Dendritic cell treated with granulocyte-macrophage colony-stimulating factor and Interleukin-4, amounts not matched to agents 40 ng/mL and 50 ng/mL, for 4 days (primary cell): ENCODE measurements at regions not wholly inside any gene's neighbourhood (a gene's known extent, or its start where the extent isn't known, plus 50 kb on each side); places are given as distances from the start of the nearest gene placed in this dataset.

Experiments
- H3K27ac Mint-ChIP-seq: one replicate; pipeline ENCODE4 v1.8.0; 2022; ENCODE audit warnings: mild to moderate bottlenecking, mixed read lengths
- H3K27me3 Mint-ChIP-seq: one replicate; pipeline ENCODE4 v1.8.0; 2022; ENCODE audit warnings: mild to moderate bottlenecking, mixed read lengths
- H3K36me3 Mint-ChIP-seq: one replicate; pipeline ENCODE4 v1.8.0; 2022; ENCODE audit warnings: low read depth, mixed read lengths
- H3K4me1 Mint-ChIP-seq: one replicate; pipeline ENCODE4 v1.8.0; 2022; ENCODE audit warnings: low read depth, mixed read lengths
- H3K4me3 Mint-ChIP-seq: one replicate; pipeline ENCODE4 v1.8.0; 2022; ENCODE audit warnings: mild to moderate bottlenecking, moderate library complexity, mixed read lengths
- H3K9me3 Mint-ChIP-seq: one replicate; pipeline ENCODE4 v1.8.0; 2022; ENCODE audit warnings: mixed read lengths
- intact Hi-C: fragments of 100-400 bp; cut with micrococcal nuclease; formaldehyde crosslinking; loops from one replicate; pipeline ENCODE4 v1.15.0; 2022

DNA sequence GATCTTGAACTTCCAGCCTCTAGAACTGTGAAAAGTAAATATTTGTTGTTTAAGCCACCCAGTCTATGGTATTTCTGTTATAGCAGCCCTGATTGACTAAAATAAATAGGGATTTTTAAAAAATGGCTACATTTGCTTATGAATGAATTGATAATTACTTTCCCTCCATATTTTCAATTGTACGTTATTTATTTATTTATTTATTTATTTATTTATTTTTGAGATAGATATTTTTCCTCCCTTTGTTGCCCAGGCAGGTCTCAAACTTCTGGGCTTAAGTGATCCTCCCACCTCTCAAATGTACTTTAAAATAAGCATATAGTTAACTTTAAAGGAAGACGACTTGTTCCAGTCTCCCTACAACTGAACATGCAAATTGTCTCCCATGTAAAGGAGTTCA, 76.0 kb upstream of the HMGA2 start:
- H3K4me3 Mint-ChIP-seq: no peak overlapping the region

DNA sequence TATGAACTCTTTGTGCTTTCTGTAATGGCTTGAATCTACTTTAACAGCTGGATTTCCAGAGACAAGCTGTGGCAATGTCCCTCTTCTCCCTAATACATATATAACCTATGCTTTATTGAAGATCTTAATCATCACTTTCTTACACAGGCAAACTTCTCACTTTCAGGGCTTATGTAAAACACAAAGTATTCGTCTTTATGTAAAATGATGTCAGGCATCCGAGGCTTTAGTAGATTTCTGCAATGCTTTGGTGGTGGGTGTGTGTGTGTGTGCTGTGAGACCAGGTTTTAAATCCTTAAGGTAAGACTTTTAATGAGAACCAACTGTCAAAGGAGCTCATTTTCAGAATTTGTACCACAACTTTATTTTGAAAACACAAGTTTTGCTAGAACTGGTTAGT, 70.0 kb upstream of the HMGA2 start:
- H3K27me3 Mint-ChIP-seq: peaks cover 16% of the 10 kb centered on the region
- no peaks in the 10 kb centered on the region for H3K36me3 Mint-ChIP-seq
- H3K4me1 Mint-ChIP-seq: no peaks in the 10 kb centered on the region
- H3K27ac Mint-ChIP-seq: no peak overlapping the region
- intact Hi-C loops: no loop called here
- H3K4me3 Mint-ChIP-seq: no peak overlapping the region
- H3K9me3 Mint-ChIP-seq: no peaks in the 10 kb centered on the region

More for the DNA sequence above, 76.0 kb upstream of the HMGA2 start:
- Mint-ChIP-seq H3K27ac (no peak overlapping the region), H3K9me3 (no peaks in the 10 kb centered on the region), H3K36me3 (no peaks in the 10 kb centered on the region), H3K4me1 (no peaks in the 10 kb centered on the region), H3K27me3 (peaks cover 25% of the 10 kb centered on the region)
- intact Hi-C loops: no loop called here

DNA sequence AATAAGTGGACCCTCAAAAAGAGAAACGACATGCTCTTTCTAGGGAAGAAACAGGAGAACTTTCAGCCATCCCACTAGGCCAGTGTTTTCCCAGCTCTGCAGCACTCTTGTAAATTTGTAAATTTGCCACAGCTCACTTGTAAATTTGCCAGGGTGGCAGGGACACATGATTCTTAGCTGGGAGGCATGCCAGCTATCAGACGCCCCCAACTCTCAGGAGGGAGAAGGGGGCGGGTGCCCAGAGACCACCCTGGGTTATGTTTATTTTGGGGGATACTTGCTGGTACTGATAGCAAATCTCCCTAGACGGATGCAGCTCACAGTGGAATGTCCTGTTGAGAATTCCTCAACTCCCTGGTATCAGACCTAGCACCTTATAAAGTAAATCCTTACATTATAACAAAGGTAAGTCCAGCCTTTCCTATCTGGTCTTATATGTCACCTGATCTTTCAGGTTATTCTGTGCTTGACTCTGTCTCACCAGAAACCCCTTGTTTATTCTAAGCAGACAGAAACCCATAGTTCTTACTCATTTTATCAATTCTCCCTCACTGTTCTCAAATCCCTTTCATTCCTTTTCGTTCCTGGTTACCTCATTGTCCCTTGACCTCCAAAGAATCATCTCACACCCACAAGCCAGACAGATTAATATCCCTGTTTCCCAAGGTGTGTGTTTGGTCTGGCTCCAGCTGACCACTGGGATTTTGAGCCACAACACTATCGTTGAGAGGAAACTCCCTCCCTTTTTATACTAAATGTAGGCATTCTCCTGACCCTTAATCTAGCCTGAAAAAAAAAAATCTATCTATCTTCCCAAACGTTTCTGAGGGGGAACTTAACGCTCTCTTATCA, 69.3 kb upstream of the HMGA2 start:
- no peaks in the 10 kb centered on the region for H3K4me1 Mint-ChIP-seq
- intact Hi-C loops: no loop called here
- H3K4me3 Mint-ChIP-seq: no peak overlapping the region
- H3K27me3 Mint-ChIP-seq: peaks cover 12% of the 10 kb centered on the region
- H3K9me3 Mint-ChIP-seq: no peaks in the 10 kb centered on the region
- no peak overlapping the region for H3K27ac Mint-ChIP-seq
- H3K36me3 Mint-ChIP-seq: no peaks in the 10 kb centered on the region

DNA sequence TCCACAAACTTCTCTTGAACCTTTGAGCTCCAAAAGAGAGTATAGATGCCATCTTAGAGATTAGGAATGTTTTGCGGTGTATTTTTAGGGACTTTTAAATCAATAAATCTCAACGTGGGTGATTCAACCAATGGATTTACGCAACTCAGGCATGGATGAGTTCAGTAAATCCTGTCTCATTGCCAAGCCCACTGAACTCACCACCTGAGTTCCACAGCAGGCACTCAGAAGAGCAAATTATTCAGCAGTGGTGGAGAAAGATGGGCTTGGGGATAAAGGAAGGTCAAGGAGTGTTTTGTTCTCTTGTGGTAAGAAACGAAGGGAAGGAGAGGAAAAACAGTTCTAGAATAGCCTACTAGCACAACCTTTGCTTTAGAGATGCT, 68.7 kb upstream of the HMGA2 start:
- H3K27me3 Mint-ChIP-seq: peaks cover 12% of the 10 kb centered on the region
- intact Hi-C loops: no loop called here
- H3K4me3 Mint-ChIP-seq: no peak overlapping the region
- no peaks in the 10 kb centered on the region for H3K36me3 Mint-ChIP-seq
- no peaks in the 10 kb centered on the region for H3K4me1 Mint-ChIP-seq
- H3K9me3 Mint-ChIP-seq: no peaks in the 10 kb centered on the region
- H3K27ac Mint-ChIP-seq: no peak overlapping the region

DNA sequence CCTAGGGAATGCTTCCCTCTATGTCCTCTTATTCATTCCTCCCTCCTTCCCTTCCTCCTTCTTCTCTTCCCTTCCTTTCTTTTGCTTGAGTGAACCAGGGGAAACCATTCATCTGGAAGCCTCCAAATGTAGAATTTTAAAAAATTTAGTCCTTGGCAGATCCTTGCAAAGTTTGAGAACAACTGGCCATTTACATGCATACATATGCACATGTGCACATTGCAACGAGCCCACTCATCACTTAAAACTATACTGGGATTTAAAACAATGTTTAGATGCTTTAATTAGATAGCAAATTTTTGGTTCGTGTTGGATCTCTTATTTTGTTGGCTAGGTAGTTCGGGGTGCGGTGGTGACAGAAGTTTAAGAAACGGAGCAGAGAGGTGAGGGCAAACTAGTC, 68.0 kb upstream of the HMGA2 start:
- Mint-ChIP-seq H3K27me3 (peaks cover 12% of the 10 kb centered on the region), H3K27ac (no peak overlapping the region), H3K4me3 (no peak overlapping the region), H3K36me3 (no peaks in the 10 kb centered on the region), H3K9me3 (no peaks in the 10 kb centered on the region), H3K4me1 (no peaks in the 10 kb centered on the region)
- intact Hi-C loops: no loop called here

DNA sequence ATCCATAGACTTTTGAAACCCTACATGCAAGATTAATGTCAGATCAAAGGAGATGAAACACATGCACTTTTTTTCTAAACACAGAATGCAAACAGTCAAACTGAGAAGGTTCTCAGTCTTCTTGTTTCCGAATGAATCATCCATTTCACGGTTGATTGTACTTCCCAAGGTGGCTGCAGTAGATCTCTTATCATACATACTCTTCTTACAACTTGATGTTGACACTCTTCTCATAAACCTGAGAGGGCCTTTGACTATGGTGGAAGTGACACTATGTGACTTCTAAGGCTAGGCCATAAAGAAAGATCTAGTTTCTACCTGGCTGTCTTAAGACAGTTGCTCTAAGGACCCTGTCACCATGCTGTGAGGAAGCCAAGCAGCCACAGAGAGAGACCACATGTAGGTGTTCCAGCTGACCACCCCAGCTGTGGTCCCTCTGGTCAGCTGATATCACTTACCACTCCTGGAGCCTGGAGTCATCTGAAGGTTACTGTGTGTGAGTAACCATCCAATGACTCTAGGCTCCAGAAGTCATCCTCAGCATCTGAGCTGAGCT, 67.2 kb upstream of the HMGA2 start:
- H3K4me1 Mint-ChIP-seq: no peaks in the 10 kb centered on the region
- peaks cover 12% of the 10 kb centered on the region for H3K27me3 Mint-ChIP-seq
- no peaks in the 10 kb centered on the region for H3K36me3 Mint-ChIP-seq
- H3K4me3 Mint-ChIP-seq: no peak overlapping the region
- H3K9me3 Mint-ChIP-seq: no peaks in the 10 kb centered on the region
- intact Hi-C loops: no loop called here
- no peak overlapping the region for H3K27ac Mint-ChIP-seq

DNA sequence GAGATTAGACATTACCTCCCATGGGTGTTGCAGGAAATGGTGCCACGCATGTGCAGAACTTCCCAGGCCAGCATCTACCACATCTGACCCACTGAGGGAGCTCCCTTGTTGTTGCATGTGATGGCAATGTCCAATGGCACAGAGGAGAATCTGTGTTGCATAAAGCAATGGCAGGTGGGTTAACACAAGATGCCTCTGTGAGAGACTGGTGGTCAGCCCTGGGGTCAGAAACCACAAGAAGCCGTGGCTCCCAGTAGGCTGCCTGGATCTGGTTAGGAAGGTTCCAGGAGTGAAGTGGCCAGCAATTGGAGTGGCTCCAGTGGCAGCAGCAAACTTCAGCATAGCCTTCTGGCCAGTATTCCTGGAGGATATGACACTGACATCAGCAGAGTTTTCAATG, 65.9 kb upstream of the HMGA2 start:
- no peaks in the 10 kb centered on the region for H3K36me3 Mint-ChIP-seq
- H3K9me3 Mint-ChIP-seq: no peaks in the 10 kb centered on the region
- intact Hi-C loops: no loop called here
- no peaks in the 10 kb centered on the region for H3K4me1 Mint-ChIP-seq
- no peak overlapping the region for H3K4me3 Mint-ChIP-seq
- H3K27ac Mint-ChIP-seq: no peak overlapping the region
- peaks cover 12% of the 10 kb centered on the region for H3K27me3 Mint-ChIP-seq

DNA sequence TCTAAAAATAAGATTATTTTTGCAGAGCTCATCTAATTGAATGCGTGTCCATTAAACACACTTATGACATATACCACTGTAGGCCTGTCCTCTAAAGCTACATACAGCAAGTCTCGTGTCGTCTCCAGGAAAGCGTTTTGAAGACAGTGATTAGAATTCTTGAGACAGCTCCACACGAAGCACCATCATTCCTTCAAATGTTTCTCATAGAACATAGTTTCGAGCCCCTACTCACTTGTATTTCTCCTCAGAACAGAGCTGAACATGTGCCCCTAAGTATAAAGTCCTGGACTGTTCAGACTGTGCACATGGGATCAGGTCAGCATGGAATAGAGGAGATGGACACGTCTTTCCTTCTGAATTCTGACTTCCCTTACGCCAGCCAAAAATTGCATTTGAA, 64.5 kb upstream of the HMGA2 start:
- peaks cover 12% of the 10 kb centered on the region for H3K27me3 Mint-ChIP-seq
- no peak overlapping the region for H3K27ac Mint-ChIP-seq
- no peaks in the 10 kb centered on the region for H3K36me3 Mint-ChIP-seq
- no peak overlapping the region for H3K4me3 Mint-ChIP-seq
- intact Hi-C loops: no loop called here
- no peaks in the 10 kb centered on the region for H3K4me1 Mint-ChIP-seq
- no peaks in the 10 kb centered on the region for H3K9me3 Mint-ChIP-seq

DNA sequence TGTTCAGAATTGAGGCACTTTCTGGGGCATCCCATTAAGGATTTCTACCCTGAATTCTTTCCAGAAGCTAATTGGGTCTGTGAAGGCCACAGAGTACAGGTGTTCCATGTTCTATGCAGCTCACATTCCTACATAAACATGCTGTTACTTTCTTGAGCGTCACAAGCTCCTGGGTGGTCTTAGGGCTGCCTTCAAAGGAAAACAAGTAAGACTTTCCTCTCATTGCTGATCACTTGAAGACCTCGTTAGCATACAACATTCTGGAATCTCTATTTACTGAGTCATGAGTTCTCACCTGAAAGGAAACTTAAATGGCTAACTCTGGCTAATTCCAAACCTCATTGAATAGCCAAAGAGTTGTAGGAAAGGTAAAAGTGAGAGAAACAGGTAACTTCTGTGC, 63.0 kb upstream of the HMGA2 start:
- no peak overlapping the region for H3K4me3 Mint-ChIP-seq
- H3K36me3 Mint-ChIP-seq: no peaks in the 10 kb centered on the region
- H3K4me1 Mint-ChIP-seq: no peaks in the 10 kb centered on the region
- intact Hi-C loops: no loop called here
- H3K27ac Mint-ChIP-seq: no peak overlapping the region
- no peaks in the 10 kb centered on the region for H3K9me3 Mint-ChIP-seq
- H3K27me3 Mint-ChIP-seq: peaks cover 9% of the 10 kb centered on the region

DNA sequence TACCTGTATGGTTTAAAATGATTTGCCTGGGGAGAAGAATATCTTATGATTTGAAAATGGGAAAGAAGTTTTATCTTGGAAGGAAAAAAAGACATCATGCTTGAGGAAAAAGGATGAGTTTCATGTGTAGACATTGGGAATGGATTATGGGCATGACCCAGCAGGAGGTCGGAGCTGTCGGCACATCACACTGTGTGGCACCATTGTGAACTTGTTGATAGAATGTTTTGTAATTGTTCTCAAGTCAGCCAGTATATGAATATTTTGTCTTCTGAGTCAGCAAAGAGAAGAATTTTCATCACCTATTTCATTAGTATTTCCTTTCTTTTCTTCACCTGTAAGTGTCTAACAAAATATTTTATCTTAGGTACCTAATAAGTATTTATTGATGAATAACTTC, 60.0 kb upstream of the HMGA2 start:
- Mint-ChIP-seq H3K36me3 (no peaks in the 10 kb centered on the region), H3K4me3 (no peak overlapping the region), H3K27ac (no peak overlapping the region), H3K9me3 (no peaks in the 10 kb centered on the region), H3K27me3 (peaks cover 5% of the 10 kb centered on the region), H3K4me1 (no peaks in the 10 kb centered on the region)
- intact Hi-C loops: no loop called here

DNA sequence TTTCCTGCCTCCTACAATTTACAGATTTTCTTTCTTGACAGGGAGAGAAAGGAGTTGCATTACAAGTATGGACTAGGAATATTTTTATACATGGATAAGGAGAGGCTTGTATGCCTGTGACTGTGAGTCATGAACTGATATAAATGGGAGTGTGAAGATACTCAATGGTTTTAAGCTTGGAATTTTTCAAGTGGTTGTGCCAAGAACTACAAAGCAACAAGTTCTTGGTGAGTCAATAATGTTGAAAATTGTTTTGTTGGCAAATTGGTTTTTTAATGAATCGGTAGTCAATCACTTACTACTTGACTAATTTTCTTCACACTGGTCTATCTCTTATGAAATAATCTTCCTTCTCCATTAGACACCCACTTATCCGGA, 58.9 kb upstream of the HMGA2 start:
- Mint-ChIP-seq H3K36me3 (no peaks in the 10 kb centered on the region), H3K9me3 (no peaks in the 10 kb centered on the region), H3K27me3 (peaks cover 5% of the 10 kb centered on the region), H3K27ac (no peak overlapping the region), H3K4me3 (no peak overlapping the region), H3K4me1 (no peaks in the 10 kb centered on the region)
- intact Hi-C loops: no loop called here

DNA sequence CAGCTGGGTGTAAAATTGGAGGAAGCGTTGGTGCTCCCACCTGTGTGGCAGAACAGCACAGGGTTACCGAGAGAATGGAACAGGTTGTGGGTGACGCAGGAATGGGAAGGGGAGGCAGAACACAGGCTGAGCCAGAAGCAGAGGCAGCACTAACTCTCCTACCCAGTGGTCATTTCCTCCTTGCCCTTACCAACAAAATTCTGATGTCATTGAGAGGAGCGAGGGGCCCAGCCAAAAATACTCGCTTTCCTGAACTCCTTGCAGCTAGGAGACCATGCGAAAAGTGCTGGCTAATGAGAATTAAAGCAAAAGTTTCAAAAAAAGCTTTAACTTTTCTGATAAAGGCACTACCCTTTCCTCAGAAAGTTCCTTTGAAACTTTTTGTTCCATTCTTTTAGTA, 54.4 kb upstream of the HMGA2 start:
- H3K4me3 Mint-ChIP-seq: no peak overlapping the region
- H3K27me3 Mint-ChIP-seq: peaks cover 11% of the 10 kb centered on the region
- no peaks in the 10 kb centered on the region for H3K36me3 Mint-ChIP-seq
- intact Hi-C loops: no loop called here
- H3K9me3 Mint-ChIP-seq: no peaks in the 10 kb centered on the region
- H3K27ac Mint-ChIP-seq: no peak overlapping the region
- no peaks in the 10 kb centered on the region for H3K4me1 Mint-ChIP-seq
